ENCODE measurements at regions not wholly inside any gene's neighbourhood (a gene's known extent, or its start where the extent isn't known, plus 50 kb on each side); places are given as distances from the start of the nearest gene placed in this dataset.
"Not testable (repeated sequence)": the region's sequence is repeated elsewhere in the genome, so short reads cannot be mapped to it uniquely, and the experiment has no call there.

GRCh38 chr14:52125885-52126284 is 57.0 kb upstream of the NID2 start:
- Histone ChIP-seq H3K4me3 (ENCODE audit: low read depth, low read length) (no peak overlapping the region), H3K27me3 (ENCODE audit: control insufficient read depth, insufficient read depth, low read length) (no peaks in the 10 kb centered on the region), H3K36me3 (ENCODE audit: control insufficient read depth, insufficient read depth, low read length) (no peaks in the 10 kb centered on the region)
- ChIA-PET POLR2A (no interaction called here), CTCF (no interaction called here)
- DNase-seq (ENCODE audit: low read depth): no peak
- TF ChIP-seq, protein P1, sequence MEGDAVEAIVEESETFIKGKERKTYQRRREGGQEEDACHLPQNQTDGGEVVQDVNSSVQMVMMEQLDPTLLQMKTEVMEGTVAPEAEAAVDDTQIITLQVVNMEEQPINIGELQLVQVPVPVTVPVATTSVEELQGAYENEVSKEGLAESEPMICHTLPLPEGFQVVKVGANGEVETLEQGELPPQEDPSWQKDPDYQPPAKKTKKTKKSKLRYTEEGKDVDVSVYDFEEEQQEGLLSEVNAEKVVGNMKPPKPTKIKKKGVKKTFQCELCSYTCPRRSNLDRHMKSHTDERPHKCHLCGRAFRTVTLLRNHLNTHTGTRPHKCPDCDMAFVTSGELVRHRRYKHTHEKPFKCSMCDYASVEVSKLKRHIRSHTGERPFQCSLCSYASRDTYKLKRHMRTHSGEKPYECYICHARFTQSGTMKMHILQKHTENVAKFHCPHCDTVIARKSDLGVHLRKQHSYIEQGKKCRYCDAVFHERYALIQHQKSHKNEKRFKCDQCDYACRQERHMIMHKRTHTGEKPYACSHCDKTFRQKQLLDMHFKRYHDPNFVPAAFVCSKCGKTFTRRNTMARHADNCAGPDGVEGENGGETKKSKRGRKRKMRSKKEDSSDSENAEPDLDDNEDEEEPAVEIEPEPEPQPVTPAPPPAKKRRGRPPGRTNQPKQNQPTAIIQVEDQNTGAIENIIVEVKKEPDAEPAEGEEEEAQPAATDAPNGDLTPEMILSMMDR (IDR thresholded peaks at IDR 0.05; ENCODE audit: insufficient read depth, low read depth, low read length): no peak

DNA sequence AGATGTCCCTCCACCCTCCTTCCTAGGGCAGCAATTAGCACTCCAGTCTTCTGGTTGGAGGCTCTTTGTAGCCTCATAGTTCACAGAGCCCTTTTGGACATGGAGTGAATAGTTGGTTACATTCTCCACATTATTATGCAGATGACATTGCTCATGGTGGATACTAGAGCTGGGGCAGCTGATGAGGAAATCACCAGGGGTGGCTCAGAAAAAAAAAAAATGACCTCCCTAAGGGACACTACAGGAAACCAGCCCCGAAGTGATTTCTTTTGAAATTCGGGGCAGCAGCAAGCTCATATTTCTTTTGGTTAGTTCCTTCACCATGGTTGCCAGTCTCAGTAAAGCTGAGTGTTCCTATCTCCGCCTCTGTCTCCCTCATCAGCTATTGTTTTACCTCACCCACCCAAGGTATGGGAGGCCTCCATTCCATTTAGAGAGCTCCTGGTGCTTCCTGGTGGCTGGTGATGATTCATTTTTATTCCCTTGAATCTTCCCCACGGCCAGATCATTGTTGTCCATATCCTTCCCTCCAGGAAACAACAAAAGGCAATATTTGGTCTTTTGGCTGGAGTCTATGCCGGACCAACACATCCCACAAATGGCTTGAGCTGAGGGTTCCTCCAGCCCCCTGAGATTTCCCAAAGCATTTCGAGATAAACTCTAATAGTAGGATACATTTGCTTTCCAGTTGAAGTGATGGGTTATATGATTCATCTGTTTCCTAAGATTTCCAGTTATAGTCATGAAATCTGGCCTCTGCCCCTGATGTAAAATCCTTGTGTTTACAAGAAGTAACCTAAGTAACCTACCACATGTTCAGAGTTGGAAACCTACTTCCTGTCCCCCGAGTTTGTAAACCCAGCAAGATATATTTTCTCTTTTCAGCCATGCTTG is 56.2 kb upstream of the NID2 start:
- POLR2A ChIA-PET: interaction anchor here (0.7 to 0.8 kb wide), 2 partner anchors 15 to 92 kb away, joined by 3 to 5 read pairs; no protein-coding TSS in a partner anchor
- no peak for DNase-seq (ENCODE audit: low read depth)

DNA sequence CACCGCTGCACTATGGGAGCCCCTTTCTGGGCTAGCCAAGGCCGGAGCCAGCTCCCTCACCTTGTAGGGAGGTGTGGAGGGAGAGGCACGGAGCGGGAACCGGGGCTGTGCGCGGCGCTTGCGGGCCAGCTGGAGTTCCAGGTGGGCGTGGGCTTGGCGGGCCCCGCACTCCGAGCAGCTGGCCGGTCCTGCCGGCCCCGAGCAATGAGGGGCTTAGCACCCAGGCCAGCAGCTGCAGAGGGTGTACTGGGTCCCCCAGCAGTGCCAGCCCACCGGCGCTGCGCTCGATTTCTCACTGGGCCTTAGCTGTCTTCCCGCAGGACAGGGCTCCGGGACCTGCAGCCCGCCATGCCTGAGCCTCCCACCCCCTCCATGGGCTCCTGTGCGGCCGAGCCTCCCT is 53.3 kb upstream of the NID2 start:
- CTCF ChIA-PET; H3K27me3 ChIP-seq (ENCODE audit: control insufficient read depth, insufficient read depth, low read length); H3K36me3 ChIP-seq (ENCODE audit: control insufficient read depth, insufficient read depth, low read length); H3K4me3 ChIP-seq (ENCODE audit: low read depth, low read length); DNase-seq (ENCODE audit: low read depth); POLR2A ChIA-PET: not testable (repeated sequence)

More for the DNA sequence above, 56.2 kb upstream of the NID2 start:
- TF ChIP-seq, protein P1 (IDR thresholded peaks at IDR 0.05; ENCODE audit: insufficient read depth, low read depth, low read length): no peak
- Histone ChIP-seq H3K36me3 (ENCODE audit: control insufficient read depth, insufficient read depth, low read length) (no peaks in the 10 kb centered on the region), H3K4me3 (ENCODE audit: low read depth, low read length) (no peak overlapping the region), H3K27me3 (ENCODE audit: control insufficient read depth, insufficient read depth, low read length) (no peaks in the 10 kb centered on the region)
- CTCF ChIA-PET: interaction anchor here (0.6 to 1.2 kb wide), 5 partner anchors 36 to 271 kb away, joined by 3 to 6 read pairs (median 4); no protein-coding TSS in a partner anchor

DNA sequence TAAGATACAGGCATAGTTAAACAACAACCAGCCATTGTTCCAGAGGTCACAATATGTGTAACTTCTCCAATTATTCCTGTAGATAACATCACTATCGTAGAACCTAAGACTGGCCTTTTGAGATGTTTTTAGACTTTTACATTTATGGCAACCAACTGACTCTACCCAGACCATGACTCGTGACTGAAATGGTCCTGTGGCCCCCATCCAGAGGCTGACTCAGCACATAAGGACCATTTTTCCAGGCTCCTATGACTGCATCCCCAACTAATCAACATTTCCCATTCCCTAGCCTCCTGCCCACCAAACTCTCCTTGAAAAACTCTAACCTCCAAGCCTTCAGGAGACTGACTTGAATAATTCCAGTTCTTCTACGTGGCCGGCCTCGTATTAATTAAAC is 52.6 kb upstream of the NID2 start:
- POLR2A ChIA-PET: no interaction called here
- DNase-seq (ENCODE audit: low read depth): no peak
- TF ChIP-seq, protein P1 (IDR thresholded peaks at IDR 0.05; ENCODE audit: insufficient read depth, low read depth, low read length): no peak
- Histone ChIP-seq H3K4me3 (ENCODE audit: low read depth, low read length) (no peak overlapping the region), H3K36me3 (ENCODE audit: control insufficient read depth, insufficient read depth, low read length) (no peaks in the 10 kb centered on the region), H3K27me3 (ENCODE audit: control insufficient read depth, insufficient read depth, low read length) (no peaks in the 10 kb centered on the region)
- CTCF ChIA-PET: no interaction called here

DNA sequence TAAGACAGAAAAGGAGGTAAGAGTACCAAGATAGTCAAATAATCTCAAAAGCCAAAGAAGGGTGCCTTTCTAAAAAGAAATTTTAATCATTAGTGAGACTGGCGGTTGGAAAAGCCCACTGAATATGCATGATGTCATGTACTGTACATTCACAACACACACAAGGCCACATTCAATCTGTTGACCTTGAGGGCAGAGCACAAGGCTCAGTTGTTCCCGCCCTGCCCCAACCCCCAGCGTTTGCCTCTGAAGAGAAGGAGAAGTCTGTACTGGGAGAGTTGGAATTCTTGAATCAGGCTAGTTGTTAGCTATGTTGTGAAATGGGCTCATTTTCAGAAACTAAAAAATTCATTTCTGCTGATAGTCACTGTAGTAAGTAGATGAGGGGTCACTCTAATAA is 50.2 kb upstream of the NID2 start:
- no peaks in the 10 kb centered on the region for H3K27me3 ChIP-seq (ENCODE audit: control insufficient read depth, insufficient read depth, low read length)
- H3K36me3 ChIP-seq (ENCODE audit: control insufficient read depth, insufficient read depth, low read length): no peaks in the 10 kb centered on the region
- TF ChIP-seq, protein P1 (IDR thresholded peaks at IDR 0.05; ENCODE audit: insufficient read depth, low read depth, low read length): no peak
- H3K4me3 ChIP-seq (ENCODE audit: low read depth, low read length): no peak overlapping the region
- ChIA-PET POLR2A (no interaction called here), CTCF (no interaction called here)
- no peak for DNase-seq (ENCODE audit: low read depth)

All from BJ (cell line).